HepG2 (cell line): ENCODE measurements at regions not wholly inside any gene's neighbourhood (a gene's known extent, or its start where the extent isn't known, plus 50 kb on each side); places are given as distances from the start of the nearest gene placed in this dataset.

Source experiments
- ATAC-seq: fragments of 200-7000 bp; cut with Tn5 transposase; 3 replicates; pipeline ENCODE4 v1.9.1; 2020; ENCODE audit warnings: mild to moderate bottlenecking, moderate library complexity
- BruUV-seq: library from RNA; stranded (reverse); fragments of 400-500 nt; replicated peaks from 2 replicates; lab custom pipeline; 2021; lab: Mats Ljungman, UMichigan
- CTCF ChIA-PET: fragments of 300-600 bp; formaldehyde crosslinking; extraction: SDS; loops from one replicate; lab custom pipeline; 2021; ENCODE audit warnings: low total read pairs, inconsistent platforms, low intra/inter-chr PET ratio; lab: Yijun Ruan, JAX
- POLR2A ChIA-PET: fragments of 350-600 bp; sonication (Branson Sonifier 250); formaldehyde crosslinking; loops from one replicate; lab custom pipeline; 2020; ENCODE audit warnings: antibody characterized with exemption, inconsistent platforms; lab: Yijun Ruan, JAX
- DNase-seq: peaks from one replicate; pipeline ENCODE4 v3.0.0-alpha.2; 2015; ENCODE audit warnings: low spot score
- FAIRE-seq: peaks from 3 replicates; lab custom pipeline; 2011; peaks lifted over from hg19 to GRCh38; lab: Jason Lieb, UNC
- H2AFZ ChIP-seq: one replicate; pipeline ENCODE4 v1.6.1; 2011; ENCODE audit warnings: low read length, inconsistent platforms
- H3K27ac ChIP-seq: fragments of 300-600 bp; 3 replicates; pipeline ENCODE4 v1.8.0; 2011; ENCODE audit warnings: mixed run types, mild to moderate bottlenecking, mixed read lengths, low read length, inconsistent platforms; ENCODE audit not compliant: insufficient read depth; ENCODE audit errors: extremely low read length
- H3K27me3 ChIP-seq, 2 experiments: fragments of 200-600 bp in 1 of 2; 2 replicates in 1 of 2; 3 replicates in 1 of 2; pipeline versions ENCODE4 v1.6.0 to v1.8.0; 2011; ENCODE audit warnings: low read length in 2 of 2, mild to moderate bottlenecking in 2 of 2, moderate library complexity in 2 of 2, inconsistent platforms in 1 of 2; ENCODE audit not compliant: insufficient read depth in 2 of 2, control insufficient read depth in 1 of 2
- H3K36me3 ChIP-seq, 2 experiments: fragments of 200-600 bp in 1 of 2; replicated peaks in 1 of 2; 2 replicates in 1 of 2; 3 replicates in 1 of 2; pipeline versions ENCODE4 v1.5.1 to v1.8.0; 2011; ENCODE audit warnings: low read length in 2 of 2, inconsistent platforms in 1 of 2; ENCODE audit not compliant: insufficient read depth in 2 of 2, control insufficient read depth in 1 of 2
- H3K4me1 ChIP-seq: 2 replicates; pipeline ENCODE4 v1.5.1; 2012; ENCODE audit warnings: low read length, inconsistent platforms; ENCODE audit not compliant: insufficient read depth
- H3K4me2 ChIP-seq: 2 replicates; pipeline ENCODE4 v1.6.0; 2011; ENCODE audit warnings: low read depth, low read length, inconsistent platforms
- H3K4me3 ChIP-seq, 3 experiments: fragments of 200-600 bp in 1 of 3; sonication (generic), shearing (Covaris generic) in 1 of 3; replicated peaks in 1 of 3; 2 replicates each; pipeline ENCODE4 v1.5.1; 2011 to 2016; ENCODE audit warnings: low read length in 3 of 3, inconsistent platforms in 2 of 3, low read depth in 2 of 3, mild to moderate bottlenecking in 2 of 3, control low read depth in 1 of 3, mixed read lengths in 1 of 3; ENCODE audit not compliant: insufficient read depth in 1 of 3
- H3K79me2 ChIP-seq: one replicate; pipeline ENCODE4 v1.6.1; 2011; ENCODE audit warnings: low read length, inconsistent platforms; ENCODE audit not compliant: insufficient read depth
- H3K9ac ChIP-seq: 2 replicates; pipeline ENCODE4 v1.6.0; 2011; ENCODE audit warnings: mild to moderate bottlenecking, low read depth, low read length, inconsistent platforms; ENCODE audit not compliant: insufficient read depth
- H3K9me3 ChIP-seq: 2 replicates; pipeline ENCODE4 v1.5.1; 2012; ENCODE audit warnings: mild to moderate bottlenecking, low read length
- H4K20me1 ChIP-seq: 2 replicates; pipeline ENCODE4 v1.6.0; 2011; ENCODE audit warnings: inconsistent platforms, mild to moderate bottlenecking, low read length, moderate library complexity; ENCODE audit not compliant: insufficient read depth
- HMG20B ChIP-seq: conservative IDR thresholded peaks from 2 replicates; pipeline ENCODE4 v1.6.1; 2016; ENCODE audit warnings: missing genetic modification reagents, missing compliant biosample characterization
- MYC ChIP-seq: sonication (generic); formaldehyde crosslinking; IDR thresholded peaks from 2 replicates; pipeline ENCODE4 v1.9.0; 2021; ENCODE audit warnings: missing genetic modification reagents, borderline replicate concordance
- NONO ChIP-seq, 2 experiments: fragments of 450-650 bp in 1 of 2; sonication (generic) in 1 of 2; formaldehyde crosslinking in 1 of 2; IDR thresholded peaks in 1 of 2; conservative IDR thresholded peaks in 1 of 2; 2 replicates each; pipeline versions ENCODE4 v1.6.1 to v1.8.0; 2017 to 2022; ENCODE audit warnings: mild to moderate bottlenecking in 1 of 2, missing genetic modification reagents in 1 of 2, moderate library complexity in 1 of 2
- POGZ ChIP-seq: sonication (generic); formaldehyde crosslinking; IDR thresholded peaks from 2 replicates; pipeline ENCODE4 v1.4.0; 2020; ENCODE audit warnings: mild to moderate bottlenecking, missing genetic modification reagents
- RCOR2 ChIP-seq: IDR thresholded peaks from 2 replicates; pipeline ENCODE4 v1.6.1; 2016; ENCODE audit warnings: missing biosample characterization, missing genetic modification reagents
- RXRA ChIP-seq: sonication (generic); formaldehyde crosslinking; IDR thresholded peaks from 2 replicates; pipeline ENCODE4 v1.5.1; 2020; ENCODE audit warnings: missing genetic modification reagents
- ZNF431 ChIP-seq: sonication (generic); formaldehyde crosslinking; IDR thresholded peaks from 2 replicates; pipeline ENCODE4 v1.9.0; 2022; ENCODE audit warnings: missing genetic modification reagents, low read depth, mild to moderate bottlenecking, borderline replicate concordance
- ZNF441 ChIP-seq: sonication (generic); formaldehyde crosslinking; IDR thresholded peaks from 2 replicates; pipeline ENCODE4 v1.7.0; 2021; ENCODE audit warnings: missing genetic modification reagents, borderline replicate concordance
- ZNF512B ChIP-seq: sonication (generic); formaldehyde crosslinking; IDR thresholded peaks from 2 replicates; pipeline ENCODE4 v1.5.1; 2020; ENCODE audit warnings: missing genetic modification reagents, mild to moderate bottlenecking, borderline replicate concordance
- WGBS: methylation state at CpG from one replicate; pipeline ENCODE4 v1.1.6; 2017; ENCODE audit warnings: low lambda C conversion rate; 5-methylcytosine and 5-hydroxymethylcytosine counted together
- in situ Hi-C: cut with HindIII; loops from 2 replicates; pipeline ENCODE4 v1.10.0; 2017; ENCODE audit warnings: low pct_unique_long_range_greater_than_20kb; ENCODE audit not compliant: extremely low pct_ligation_motif_present
- intact Hi-C: fragments of 100-400 bp; cut with micrococcal nuclease; formaldehyde crosslinking; loops from one replicate; pipeline ENCODE4 v1.10.0; 2022; ENCODE audit not compliant: unreplicated experiment

GRCh38 chr10:121112136-121112535 is 261.0 kb downstream of the WDR11 start:
- H3K27ac ChIP-seq: no peak overlapping the region
- H3K79me2 ChIP-seq: no peaks in the 10 kb centered on the region
- DNase-seq: no peak
- ChIA-PET CTCF (no interaction called here), POLR2A (no interaction called here)
- FAIRE-seq: no peak
- in situ Hi-C loops: no loop called here
- intact Hi-C loops: no loop called here
- 26% methylated on average over 1 of the region's 1 CpG for WGBS
- H3K4me1 ChIP-seq: no peaks in the 10 kb centered on the region
- no TSS peak for BruUV-seq
- TF ChIP-seq RXRA (no peak), ZNF431 (no peak), RCOR2 (no peak), ZNF512B (no peak), NONO (IDR thresholded peaks at IDR 0.05) (no peak), NONO (CRISPR knock-in tag; conservative IDR thresholded peaks at IDR 0.05) (no peak), HMG20B (CRISPR knock-in tag) (no peak), POGZ (CRISPR knock-in tag) (no peak), ZNF441 (CRISPR knock-in tag) (no peak), MYC (CRISPR knock-in tag) (no peak)
- no peak overlapping the region for H3K4me2 ChIP-seq
- H4K20me1 ChIP-seq: no peaks in the 10 kb centered on the region
- no peaks in the 10 kb centered on the region for H3K27me3 ChIP-seq
- H3K9me3 ChIP-seq: no peaks in the 10 kb centered on the region
- H2AFZ ChIP-seq: no peak overlapping the region
- no peak overlapping the region for H3K9ac ChIP-seq
- ATAC-seq: no peak
- H3K4me3 ChIP-seq: no peak overlapping the region
- H3K36me3 ChIP-seq: no peaks in the 10 kb centered on the region
